Non-pigmented ciliary epithelial cell (primary cell): ENCODE measurements at regions not wholly inside any gene's neighbourhood (a gene's known extent, or its start where the extent isn't known, plus 50 kb on each side); places are given as distances from the start of the nearest gene placed in this dataset.
"Not testable (repeated sequence)": the region's sequence is repeated elsewhere in the genome, so short reads cannot be mapped to it uniquely, and the experiment has no call there.

ENCODE experiments used
- DNase-seq: peaks from one replicate; pipeline ENCODE4 v3.0.0-alpha.2; 2010; ENCODE audit warnings: low read depth

DNA sequence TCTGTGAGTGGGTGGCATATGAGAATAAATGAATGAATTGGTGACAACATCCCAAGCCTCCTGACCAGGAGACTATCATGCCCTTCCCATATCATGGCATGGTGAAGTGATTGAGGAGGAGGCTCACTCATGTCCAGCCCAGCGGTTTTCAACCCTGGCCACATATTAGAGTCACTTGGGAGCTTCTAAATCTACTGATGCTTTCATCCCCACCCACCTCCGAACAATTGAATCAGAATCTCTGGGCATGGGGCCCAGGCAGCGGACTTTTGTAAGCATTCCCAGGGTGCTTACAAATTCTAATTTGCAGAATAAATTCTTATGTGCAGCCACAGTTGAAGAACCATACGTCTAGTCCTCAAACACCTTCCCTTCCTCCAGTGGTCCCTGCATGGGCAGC lies 81.7 kb upstream of the SEC11C start:
- DNase-seq = no peak

DNA sequence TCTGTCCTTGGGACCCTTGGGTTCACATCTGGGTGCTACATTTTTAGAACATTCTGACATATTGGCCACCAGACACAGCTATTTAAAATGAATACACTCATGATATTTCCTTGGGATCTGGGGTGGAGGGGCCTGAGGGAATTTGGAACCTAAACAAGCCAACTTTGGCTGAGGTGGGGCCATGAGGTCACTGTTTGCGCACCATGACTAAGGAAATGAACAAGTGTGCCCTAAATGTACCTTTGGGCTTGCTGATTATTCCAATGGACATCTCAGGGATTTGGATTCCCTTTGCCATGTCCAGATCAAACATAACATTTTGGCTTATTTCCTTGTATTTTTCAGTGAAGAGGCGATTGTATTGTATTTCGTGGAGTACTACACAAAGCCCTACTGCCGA lies 80.5 kb upstream of the SEC11C start:
- DNase-seq = no peak

- DNase-seq = no peak
These were observed 79.1 kb upstream of the SEC11C start for GRCh38 chr18:59060551-59060950.

DNA sequence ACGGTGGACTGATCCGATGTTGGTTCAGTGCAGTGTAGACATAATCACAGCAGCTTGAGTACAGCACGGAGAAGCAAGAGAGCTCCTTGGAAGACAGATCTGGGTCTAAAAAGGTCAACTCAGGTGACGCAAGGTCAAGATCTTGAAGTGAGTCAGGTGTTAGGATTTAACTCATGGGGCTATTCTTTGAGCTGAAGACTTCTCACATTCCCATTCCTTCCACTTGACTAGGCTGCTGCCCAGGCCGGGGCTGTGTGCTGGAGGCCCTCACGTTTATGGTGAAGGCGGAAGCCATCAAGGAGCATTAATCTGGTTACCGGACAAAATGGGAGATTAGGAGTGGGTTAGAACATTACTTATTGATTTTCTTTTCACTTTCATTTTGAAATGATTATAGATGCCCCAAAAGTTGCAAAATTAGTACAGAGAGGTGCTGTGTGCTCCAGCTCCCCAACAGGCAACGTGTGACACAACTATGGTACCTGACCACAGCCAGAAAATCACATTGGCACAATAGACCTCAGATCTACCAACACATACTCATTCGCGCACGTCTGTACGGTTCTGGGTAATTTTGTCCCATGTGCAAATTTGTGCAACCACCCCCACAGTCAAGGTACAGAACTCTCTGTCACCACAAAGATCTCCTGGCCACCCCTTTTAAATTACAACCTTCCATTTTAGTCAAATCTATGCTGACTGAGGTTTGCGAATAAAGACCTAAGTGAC lies 77.6 kb upstream of the SEC11C start:
- no peak for DNase-seq

DNA sequence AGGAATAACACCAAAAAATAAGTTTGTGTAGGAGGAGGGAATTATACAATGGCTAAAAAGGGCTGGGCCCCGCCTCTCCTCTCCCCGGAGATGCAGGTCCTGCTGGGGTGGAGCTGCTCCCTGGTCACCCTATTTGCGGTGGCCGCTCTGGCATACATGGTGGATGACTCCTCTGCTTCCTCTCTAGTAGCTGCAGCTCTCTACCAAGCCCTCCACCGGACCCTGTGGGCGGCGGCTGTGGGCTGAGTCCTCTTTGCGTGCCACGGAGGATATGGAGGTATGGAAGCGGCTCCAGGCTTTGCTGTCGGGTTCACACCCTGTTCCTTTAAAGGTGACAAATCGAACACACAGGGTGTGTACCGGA lies 77.1 kb upstream of the SEC11C start:
- no peak for DNase-seq

- no peak for DNase-seq
These were observed 76.3 kb upstream of the SEC11C start for GRCh38 chr18:59063300-59063906.

DNA sequence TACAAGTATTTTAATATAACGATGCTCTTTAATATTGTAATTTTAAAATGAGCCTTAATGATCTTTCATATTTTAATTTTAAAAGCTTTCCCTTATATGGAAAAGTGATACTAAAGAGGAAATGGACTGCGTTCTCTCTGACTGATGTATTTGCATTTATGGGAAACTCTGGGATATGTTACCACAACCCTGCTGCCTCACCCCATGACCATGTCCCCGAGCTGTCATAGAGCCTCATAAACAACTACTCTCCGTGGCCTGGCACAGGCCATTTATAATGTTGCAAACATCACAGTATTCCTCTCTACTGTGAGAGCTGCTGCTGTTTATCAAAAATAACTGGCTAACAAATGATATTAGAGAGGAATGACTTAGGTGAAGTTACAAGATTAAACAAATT lies 75.8 kb upstream of the SEC11C start:
- no peak for DNase-seq

GRCh38 chr18:59065684-59066083 lies 74.0 kb upstream of the SEC11C start:
- DNase-seq = no peak

DNA sequence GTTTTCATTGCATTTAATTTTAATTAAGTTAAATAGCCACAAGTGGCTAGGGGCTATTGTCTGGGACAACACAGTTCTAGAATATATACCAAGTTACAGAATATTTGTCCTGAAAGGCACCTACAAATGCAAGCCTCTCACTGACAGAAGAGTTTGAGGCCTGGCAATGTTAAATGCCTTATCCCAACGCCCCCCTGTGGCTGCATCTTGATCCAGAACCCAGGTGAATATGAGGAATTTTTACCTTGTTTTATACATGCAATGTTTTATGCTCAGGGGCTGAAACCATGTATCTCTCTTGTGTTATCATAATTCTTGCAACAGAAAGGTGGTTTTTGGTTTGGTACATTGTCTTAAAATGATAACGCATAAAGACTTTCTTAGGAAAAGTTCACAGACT lies 71.8 kb upstream of the SEC11C start:
- no peak for DNase-seq

DNA sequence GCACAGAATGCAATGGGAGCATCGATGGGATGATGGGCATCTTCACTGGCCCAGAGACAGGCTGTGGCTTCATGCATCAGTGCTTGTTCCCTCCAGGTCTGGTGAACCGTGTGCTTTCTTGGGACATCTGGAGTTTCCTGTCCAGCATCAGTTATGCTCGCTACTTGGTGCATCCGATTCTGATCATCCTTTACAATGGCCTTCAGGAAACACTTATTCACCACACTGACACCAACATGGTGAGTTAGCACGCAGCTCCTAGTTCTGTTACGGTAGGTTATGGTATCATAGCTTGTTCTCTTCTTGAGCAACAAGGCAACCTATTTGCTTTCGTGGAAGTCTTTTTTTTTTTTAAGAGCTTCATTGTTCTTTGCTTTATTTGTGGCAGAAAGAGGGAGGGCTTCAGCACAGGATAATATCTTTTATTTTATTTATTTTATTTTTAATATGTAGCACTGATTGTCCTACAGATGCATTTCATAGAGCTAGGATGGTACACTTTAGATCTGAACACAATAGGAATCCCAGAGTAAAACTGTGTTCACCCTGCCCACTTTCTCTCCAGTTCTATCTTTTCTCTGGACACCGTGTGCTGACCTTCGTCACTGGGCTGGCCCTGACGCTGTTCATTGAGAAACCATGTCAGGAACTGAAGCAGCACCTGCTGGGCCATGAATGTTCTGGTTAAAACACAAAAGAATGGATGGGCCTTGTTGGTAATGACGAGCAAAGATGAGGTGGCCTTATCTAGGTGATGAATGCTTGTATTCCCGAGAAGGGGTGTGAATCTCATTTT lies 71.2 kb upstream of the SEC11C start:
- no peak for DNase-seq

DNA sequence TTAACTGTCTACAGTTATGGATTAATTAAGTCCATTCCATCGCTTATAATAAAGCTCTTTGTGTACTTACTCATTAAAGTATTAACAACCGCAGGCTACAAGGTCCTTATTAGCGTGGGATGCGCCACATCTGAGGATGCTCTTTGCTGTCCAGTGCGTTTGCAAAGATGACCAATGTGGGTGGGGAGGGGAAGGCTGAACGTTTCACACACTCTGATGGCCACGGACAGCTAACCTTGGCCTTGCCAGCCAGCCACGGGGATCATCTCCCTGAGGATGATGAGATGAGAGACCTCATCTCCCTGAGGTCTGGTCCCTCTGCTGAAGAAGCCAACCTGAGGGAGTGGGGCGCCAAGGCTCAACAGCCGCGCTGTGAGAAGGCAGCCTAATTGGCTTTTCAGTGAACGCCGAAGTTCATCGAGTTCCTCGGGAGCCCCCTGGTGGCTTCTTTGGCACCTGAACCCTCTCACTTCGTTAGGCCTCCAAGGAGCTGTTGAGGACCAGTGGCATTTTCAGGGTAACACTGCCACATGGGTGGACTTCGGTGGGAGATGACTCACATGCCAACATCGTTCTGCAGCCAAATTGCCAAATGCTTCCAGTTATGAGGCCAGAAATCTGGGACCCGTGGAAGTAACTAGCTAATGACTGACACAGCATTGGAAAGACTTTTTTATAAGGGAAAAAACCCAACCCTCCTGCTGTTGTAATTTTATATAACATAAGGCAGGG lies 69.3 kb upstream of the SEC11C start:
- DNase-seq = peak; percentile 49

- no peak for DNase-seq
These were observed 66.8 kb upstream of the SEC11C start for GRCh38 chr18:59072727-59073421.

DNA sequence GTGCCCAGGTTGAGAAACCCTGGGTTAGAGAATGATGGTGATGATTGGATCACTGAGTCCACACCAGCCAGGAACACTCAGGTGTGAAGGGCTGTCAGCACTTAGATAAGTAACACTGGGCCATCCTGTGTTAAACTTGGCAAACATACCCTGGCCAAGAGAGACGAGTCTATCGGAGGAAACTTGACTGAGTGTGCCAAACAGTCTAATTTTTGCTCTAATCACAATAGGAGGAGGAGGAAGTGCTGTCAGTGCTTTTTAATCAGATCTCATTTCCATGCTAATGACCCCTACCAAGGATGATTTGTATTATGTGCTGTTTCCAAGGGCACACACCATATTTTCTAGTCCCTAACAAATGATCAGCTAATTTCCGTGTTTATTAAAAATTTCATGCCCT lies 63.8 kb upstream of the SEC11C start:
- DNase-seq = no peak

DNA sequence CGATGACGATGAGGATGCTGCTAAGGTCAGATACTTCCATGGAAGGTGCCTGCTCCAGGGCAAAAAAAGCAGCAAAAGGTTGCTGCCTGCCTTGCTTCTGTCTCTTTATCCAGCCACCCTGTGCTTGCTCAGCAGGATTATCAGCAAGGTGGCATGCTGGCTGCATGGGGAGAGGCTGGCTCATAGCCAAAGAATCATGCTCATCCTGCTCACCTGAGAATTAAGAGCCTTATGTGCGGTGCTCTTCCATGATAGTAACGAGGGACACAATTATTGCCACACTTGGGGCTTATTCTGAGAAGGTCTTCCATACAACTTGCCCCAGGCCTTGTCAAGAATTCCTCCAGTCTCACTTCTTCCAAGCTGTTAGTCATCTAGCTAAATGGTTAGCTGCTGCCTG lies 60.4 kb upstream of the SEC11C start:
- no peak for DNase-seq

DNA sequence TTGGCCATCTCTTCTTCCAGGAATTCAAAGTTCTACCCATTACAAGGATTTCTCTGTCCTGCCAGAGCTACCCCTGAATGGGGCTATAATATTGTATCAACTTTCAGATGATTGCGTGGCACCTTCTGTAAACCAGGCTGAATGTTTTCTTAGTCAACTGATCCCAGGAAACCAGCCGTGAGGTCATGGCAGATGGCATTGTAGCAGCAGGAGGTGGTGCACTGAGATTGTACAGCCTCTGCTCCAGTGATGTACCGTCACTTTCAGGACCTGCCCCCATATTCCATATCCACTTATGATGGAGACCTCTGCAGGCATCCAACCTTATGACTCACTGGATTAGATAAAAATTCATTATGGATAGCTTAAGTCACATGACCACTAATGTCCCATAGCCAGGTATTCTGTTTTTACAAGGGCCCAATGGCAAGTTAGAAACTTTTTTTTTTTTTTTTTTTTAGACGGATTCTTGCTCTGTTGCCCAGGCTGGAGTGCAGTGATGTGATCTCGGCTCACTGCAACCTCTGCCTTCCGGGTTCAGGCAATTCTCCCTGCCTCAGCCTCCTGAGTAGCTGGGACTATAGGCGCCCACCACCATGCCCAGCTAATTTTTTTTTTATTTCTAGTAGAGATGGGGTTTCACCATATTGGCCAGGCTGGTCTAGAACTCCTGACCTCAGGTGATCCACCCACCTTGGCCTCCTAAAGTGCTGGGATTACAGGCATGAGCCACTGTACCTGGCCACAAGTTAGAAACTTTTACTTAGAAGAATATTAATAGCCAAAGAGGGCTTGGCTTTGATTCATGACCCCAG lies 59.8 kb upstream of the SEC11C start:
- not testable (repeated sequence) for DNase-seq

DNA sequence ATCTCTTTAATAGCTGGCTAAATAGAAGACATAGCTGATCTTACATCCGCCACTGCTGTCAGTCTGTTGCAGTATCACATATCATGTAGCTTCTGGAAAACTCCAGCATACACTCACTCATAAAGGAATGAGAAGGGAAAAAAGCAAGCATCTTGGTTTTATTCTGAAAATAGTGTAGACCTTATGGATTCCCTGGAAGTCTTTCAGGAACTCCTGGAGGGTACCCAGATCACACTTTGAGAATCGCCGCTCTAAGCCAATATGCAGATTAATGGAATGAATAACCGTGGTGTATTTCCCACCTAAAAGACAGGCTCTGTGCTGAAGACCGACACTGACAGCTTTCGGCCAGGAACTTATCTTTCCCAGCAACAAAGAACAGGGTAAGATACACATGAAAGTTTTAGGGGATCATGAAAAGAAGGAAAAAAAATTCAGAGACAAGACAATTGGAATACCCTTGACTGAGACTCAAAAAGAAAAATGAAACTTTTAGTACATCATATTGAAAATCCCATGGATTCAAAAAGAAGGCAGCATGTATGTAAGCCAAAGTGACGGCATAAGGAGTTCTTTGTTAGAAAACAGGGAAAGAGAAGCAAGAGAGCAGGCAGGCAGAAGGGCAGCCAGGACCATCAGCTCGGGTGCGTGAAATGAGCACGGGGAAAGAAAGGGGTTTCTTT lies 56.4 kb upstream of the SEC11C start:
- no peak for DNase-seq

DNA sequence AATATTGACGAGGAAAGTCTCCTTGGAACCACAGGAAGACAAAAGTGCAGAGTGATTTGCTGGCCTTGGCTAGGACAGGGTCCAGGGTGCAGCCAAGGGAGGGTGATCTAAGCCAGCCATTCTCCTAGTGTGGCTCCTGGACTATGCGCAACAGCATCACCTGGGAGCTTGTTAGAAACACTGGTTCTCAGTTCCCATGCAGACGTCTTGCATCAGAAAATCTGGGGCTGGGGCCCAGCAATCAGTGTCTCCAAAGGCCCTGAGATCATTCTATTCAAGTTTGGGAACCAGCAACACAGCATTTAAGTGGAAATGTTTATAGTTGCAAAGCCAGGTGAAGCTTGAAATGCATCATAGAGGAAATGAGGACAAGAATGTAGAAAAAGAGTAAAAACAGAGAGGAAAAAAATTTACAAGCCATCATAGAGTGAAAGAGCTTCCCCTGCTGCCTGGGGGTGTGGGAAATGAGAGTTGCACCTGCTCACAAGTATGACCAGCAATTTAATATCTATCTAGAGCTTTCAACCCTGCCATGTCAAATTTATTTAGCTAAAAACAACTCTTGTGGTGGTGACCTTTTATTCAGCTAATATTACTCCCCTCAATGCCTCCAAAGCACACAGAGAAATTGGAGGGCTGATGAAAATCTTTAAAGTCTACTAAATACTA lies 54.4 kb upstream of the SEC11C start:
- no peak for DNase-seq

DNA sequence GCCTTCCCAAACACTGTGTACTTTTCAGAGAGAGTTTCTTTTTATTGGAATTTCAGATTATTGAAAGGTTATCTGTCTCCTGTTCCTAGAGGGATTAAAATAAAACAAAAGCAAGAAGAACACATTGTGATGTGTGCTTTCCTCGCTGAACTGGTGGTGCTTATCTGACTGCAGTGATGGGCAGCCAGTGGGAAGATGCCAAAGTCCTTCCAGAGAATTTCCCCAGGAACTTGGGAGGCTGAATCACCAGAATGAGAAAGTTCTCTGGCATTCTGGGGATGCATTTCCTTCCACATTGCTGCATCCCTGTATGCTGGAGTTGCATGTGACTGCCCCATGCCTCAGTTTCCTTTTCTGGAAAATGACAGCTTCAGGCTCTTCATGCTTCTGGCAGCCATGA lies 53.9 kb upstream of the SEC11C start:
- DNase-seq = peak; percentile 18

GRCh38 chr18:59086522-59086921 lies 53.2 kb upstream of the SEC11C start:
- DNase-seq = no peak

DNA sequence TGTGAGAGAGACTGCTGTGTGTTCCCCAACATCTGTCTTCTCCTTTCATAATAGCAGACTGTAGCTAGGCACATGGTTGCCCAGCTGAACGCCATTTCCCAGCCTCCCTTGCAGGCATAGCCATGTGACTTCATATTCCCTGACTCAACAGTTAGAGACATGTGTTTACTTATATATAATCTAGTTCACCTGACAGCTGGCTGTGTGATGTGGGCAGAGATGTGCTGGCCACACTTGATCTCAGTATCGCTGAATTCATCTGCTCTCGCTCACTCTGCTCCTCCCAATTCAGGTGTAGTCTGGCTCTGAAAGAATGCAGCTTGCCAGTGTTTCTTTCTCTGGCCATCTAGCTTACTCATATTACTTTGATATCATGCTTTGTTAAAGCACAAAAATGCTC lies 52.3 kb upstream of the SEC11C start:
- no peak for DNase-seq
